K562 (cell line): ENCODE measurements at regions not wholly inside any gene's neighbourhood (a gene's known extent, or its start where the extent isn't known, plus 50 kb on each side); places are given as distances from the start of the nearest gene placed in this dataset.

Experiments
- ATAC-seq: fragments of 200-7000 bp; cut with Tn5 transposase; 3 replicates; pipeline ENCODE4 v1.9.1; 2020; ENCODE audit warnings: moderate library complexity
- BruUV-seq: library from RNA; stranded (reverse); fragments of 400-500 nt; replicated peaks from 2 replicates; lab custom pipeline; 2021; lab: Mats Ljungman, UMichigan
- CTCF ChIA-PET: fragments of 300-600 bp; formaldehyde crosslinking; extraction: SDS; loops from one replicate; lab custom pipeline; 2021; ENCODE audit warnings: low intra/inter-chr PET ratio; lab: Yijun Ruan, JAX
- POLR2A ChIA-PET: fragments of 300-600, 350-650 bp; sonication (Branson Sonifier 250); formaldehyde crosslinking; extraction: SDS; loops from one replicate; lab custom pipeline; 2021; ENCODE audit warnings: antibody characterized with exemption, inconsistent platforms; lab: Yijun Ruan, JAX
- DNase-seq, 4 experiments: peaks; one replicate each; pipeline versions ENCODE4 v3.0.0 to v3.0.0-alpha.2; 2011 to 2018; ENCODE audit warnings: low spot score in 3 of 4, mixed read lengths in 3 of 4; ENCODE audit errors: extremely low read depth in 1 of 4
- FAIRE-seq: peaks from 2 replicates; lab custom pipeline; 2011; peaks lifted over from hg19 to GRCh38; lab: Jason Lieb, UNC
- H2AFZ ChIP-seq: 2 replicates; pipeline ENCODE4 v1.6.0; 2011; ENCODE audit warnings: low read depth, low read length, control low read depth, inconsistent platforms
- H3K27ac ChIP-seq: fragments of 200-600 bp; 3 replicates; pipeline ENCODE4 v1.8.0; 2011; ENCODE audit warnings: low read depth, mild to moderate bottlenecking, control low read depth, inconsistent platforms, low read length, moderate library complexity, mixed read lengths; ENCODE audit errors: extremely low read depth
- H3K27me3 ChIP-seq, 2 experiments: fragments of 300-600 bp in 1 of 2; 2 replicates in 1 of 2; 3 replicates in 1 of 2; pipeline versions ENCODE4 v1.6.0 to v1.8.0; 2011; ENCODE audit warnings: inconsistent platforms in 2 of 2, low read length in 2 of 2, mild to moderate bottlenecking in 1 of 2, mixed read lengths in 1 of 2, moderate library complexity in 1 of 2; ENCODE audit not compliant: control insufficient read depth in 2 of 2, insufficient read depth in 2 of 2
- H3K36me3 ChIP-seq: fragments of 300-600 bp; 3 replicates; pipeline ENCODE4 v1.8.0; 2011; ENCODE audit warnings: mild to moderate bottlenecking, low read length, inconsistent platforms; ENCODE audit not compliant: control insufficient read depth, insufficient read depth
- H3K4me1 ChIP-seq, 2 experiments: fragments of 200-600 bp in 1 of 2; replicated peaks in 1 of 2; 2 replicates in 1 of 2; 3 replicates in 1 of 2; pipeline versions ENCODE4 v1.5.1 to v1.8.0; 2011; ENCODE audit warnings: inconsistent platforms in 2 of 2, low read length in 2 of 2, mild to moderate bottlenecking in 1 of 2, mixed read lengths in 1 of 2, moderate library complexity in 1 of 2; ENCODE audit not compliant: control insufficient read depth in 2 of 2, insufficient read depth in 2 of 2
- H3K4me2 ChIP-seq: 2 replicates; pipeline ENCODE4 v1.6.1; 2011; ENCODE audit warnings: low read length, control low read depth, inconsistent platforms, mixed read lengths; ENCODE audit not compliant: insufficient read depth
- H3K4me3 ChIP-seq: fragments of 200-600 bp; sonication (generic), shearing (Covaris generic); 2 replicates; pipeline ENCODE4 v1.5.1; 2016; ENCODE audit warnings: control low read depth, inconsistent platforms
- H3K79me2 ChIP-seq: fragments of 200-600 bp; 3 replicates; pipeline ENCODE4 v1.8.0; 2011; ENCODE audit warnings: low read length, inconsistent platforms; ENCODE audit not compliant: control insufficient read depth, insufficient read depth
- H3K9ac ChIP-seq, 2 experiments: 2 replicates each; pipeline versions ENCODE4 v1.6.0 to v1.6.1; 2011; ENCODE audit warnings: low read depth in 2 of 2, low read length in 2 of 2, control low read depth in 1 of 2, inconsistent platforms in 1 of 2, mild to moderate bottlenecking in 1 of 2, mixed read lengths in 1 of 2; ENCODE audit not compliant: insufficient read depth in 1 of 2
- H3K9me1 ChIP-seq: one replicate; pipeline ENCODE4 v1.6.0; 2011; ENCODE audit warnings: inconsistent platforms, mild to moderate bottlenecking, low read length, moderate library complexity; ENCODE audit not compliant: control insufficient read depth, insufficient read depth
- H3K9me3 ChIP-seq: replicated peaks from 2 replicates; pipeline ENCODE4 v1.5.1; 2011; ENCODE audit warnings: low read depth, low read length, inconsistent platforms; ENCODE audit not compliant: control insufficient read depth, insufficient read depth
- H4K20me1 ChIP-seq: replicated peaks from 2 replicates; pipeline ENCODE4 v1.6.1; 2011; ENCODE audit warnings: low read length, inconsistent platforms, mixed read lengths; ENCODE audit not compliant: control insufficient read depth, insufficient read depth
- DNMT1 ChIP-seq: fragments of 450-650 bp; IDR thresholded peaks from 2 replicates; pipeline ENCODE4 v1.6.1; 2016; ENCODE audit warnings: antibody characterized with exemption, mild to moderate bottlenecking
- FOXK2 ChIP-seq, 2 experiments: fragments of 450-650 bp; IDR thresholded peaks in 1 of 2; conservative IDR thresholded peaks in 1 of 2; 2 replicates each; pipeline ENCODE4 v1.6.1; 2016; ENCODE audit warnings: low read depth in 2 of 2, mild to moderate bottlenecking in 1 of 2
- MIER1 ChIP-seq: fragments of 450-650 bp; IDR thresholded peaks from 2 replicates; pipeline ENCODE4 v1.6.1; 2016; ENCODE audit warnings: antibody characterized with exemption, mild to moderate bottlenecking, low read depth
- NFIC ChIP-seq: fragments of 450-650 bp; IDR thresholded peaks from 2 replicates; pipeline ENCODE4 v1.6.1; 2017; ENCODE audit warnings: mild to moderate bottlenecking, inconsistent platforms
- NR4A1 ChIP-seq, 2 experiments: fragments of 250-450 bp in 1 of 2; fragments of 450-650 bp in 1 of 2; sonication (Bioruptor Pico) in 1 of 2; IDR thresholded peaks; 2 replicates each; pipeline versions ENCODE4 v1.4.0 to v1.6.1; 2016 to 2020; ENCODE audit warnings: mild to moderate bottlenecking in 2 of 2, missing compliant biosample characterization in 1 of 2, missing genetic modification characterization in 1 of 2, moderate library complexity in 1 of 2
- TBP ChIP-seq: optimal IDR thresholded peaks from 2 replicates; pipeline ENCODE3; 2011; ENCODE audit warnings: low read depth, low read length, improper control_type of control experiment
- ZFP36 ChIP-seq: fragments of 150-350 bp; IDR thresholded peaks from 2 replicates; pipeline ENCODE4 v1.6.1; 2018; ENCODE audit warnings: low read length, low read depth; ENCODE audit not compliant: partially characterized antibody
- ZNF184 ChIP-seq: sonication (generic); formaldehyde crosslinking; IDR thresholded peaks from 2 replicates; pipeline ENCODE4 v1.5.0; 2020; ENCODE audit warnings: missing genetic modification reagents
- ZNF324 ChIP-seq: fragments of 250-450 bp; sonication (Bioruptor Pico); IDR thresholded peaks from 2 replicates; pipeline ENCODE4 v1.4.0; 2020; ENCODE audit warnings: mild to moderate bottlenecking
- WGBS: fragments of 100-300 bp; shearing (Covaris generic); methylation state at CpG from one replicate; pipeline ENCODE4 v1.1.6; 2016; ENCODE audit warnings: low coverage, mixed read lengths; ENCODE audit not compliant: insufficient coverage; ENCODE audit errors: missing lambda C conversion rate; 5-methylcytosine and 5-hydroxymethylcytosine counted together
- in situ Hi-C: fragments of 300-500 bp; cut with MboI; formaldehyde crosslinking; loops from 4 replicates; pipeline ENCODE4 v1.15.0; 2018; ENCODE audit warnings: inconsistent platforms, mixed read lengths
- intact Hi-C: fragments of 100-400 bp; cut with micrococcal nuclease; formaldehyde crosslinking; loops from 2 replicates; pipeline ENCODE4 v1.14.2; 2022
- TF ChIP-seq, protein P1 (sequence below): IDR thresholded peaks from 2 replicates; pipeline ENCODE4 v1.6.1; 2011; ENCODE audit warnings: borderline replicate concordance, low read depth, mild to moderate bottlenecking, moderate library complexity, low read length; ENCODE audit not compliant: insufficient read depth, poor library complexity, severe bottlenecking
- TF ChIP-seq, protein P2 (sequence below), 2 experiments: fragments of 450-650 bp; IDR thresholded peaks; 2 replicates each; pipeline ENCODE4 v1.6.1; 2016

DNA sequence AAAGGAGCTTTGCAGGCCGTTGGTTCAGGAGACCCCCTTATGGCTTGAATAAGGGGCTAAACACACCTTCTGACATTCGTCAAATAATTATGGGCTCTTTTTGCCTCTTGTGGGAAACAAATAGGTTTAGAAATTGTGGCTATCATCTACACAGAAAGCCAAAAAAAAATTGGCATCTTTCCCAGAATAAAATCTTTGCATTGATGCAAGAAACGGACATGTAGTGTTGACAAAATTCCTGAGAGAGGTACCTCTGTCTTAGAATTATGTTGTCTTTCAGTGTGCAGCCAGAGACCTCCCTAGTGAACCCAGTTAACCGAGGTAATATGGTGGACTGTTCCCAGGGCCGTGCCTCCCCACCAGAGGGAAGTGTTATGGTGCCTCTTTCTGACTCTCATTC, 283.9 kb downstream of the SDHAF3 start:
- no TSS peak for BruUV-seq
- ChIA-PET CTCF (no interaction called here), POLR2A (no interaction called here)
- intact Hi-C loops (no loop called here), in situ Hi-C loops (no loop called here)
- H3K4me1 ChIP-seq: no peaks in the 10 kb centered on the region
- H3K36me3 ChIP-seq: no peaks in the 10 kb centered on the region
- no peak overlapping the region for H3K4me3 ChIP-seq
- under 1% methylated on average over 5 of the region's 5 CpGs for WGBS
- TF ChIP-seq ZFP36 (no peak), FOXK2 (conservative IDR thresholded peaks at IDR 0.05 in 1 of 2, IDR thresholded peaks at IDR 0.05 in 1 of 2; ENCODE audit: low read depth in 2 of 2) (no peak), TBP (no peak), DNMT1 (no peak), NFIC (peak; percentile 51), ZNF184 (CRISPR knock-in tag) (0 out of 2 replicates have a peak, but pooled peaks have one; percentile 16)
- no peak overlapping the region for H3K4me2 ChIP-seq
- peaks cover 0 to 4% of the 10 kb centered on the region in 2 experiments; a peak in 2 of 5 replicates for H3K27me3 ChIP-seq
- H4K20me1 ChIP-seq: no peaks in the 10 kb centered on the region
- H3K9ac ChIP-seq: no peak overlapping the region
- no peaks in the 10 kb centered on the region for H3K79me2 ChIP-seq
- no peaks in the 10 kb centered on the region for H3K9me3 ChIP-seq
- no peak for FAIRE-seq
- H3K27ac ChIP-seq: no peak overlapping the region
- DNase-seq: no peak
- no peaks in the 10 kb centered on the region for H3K9me1 ChIP-seq
- no peak overlapping the region for H2AFZ ChIP-seq
- peak; percentile 43; the same call in 1 of the 3 replicates for ATAC-seq

DNA sequence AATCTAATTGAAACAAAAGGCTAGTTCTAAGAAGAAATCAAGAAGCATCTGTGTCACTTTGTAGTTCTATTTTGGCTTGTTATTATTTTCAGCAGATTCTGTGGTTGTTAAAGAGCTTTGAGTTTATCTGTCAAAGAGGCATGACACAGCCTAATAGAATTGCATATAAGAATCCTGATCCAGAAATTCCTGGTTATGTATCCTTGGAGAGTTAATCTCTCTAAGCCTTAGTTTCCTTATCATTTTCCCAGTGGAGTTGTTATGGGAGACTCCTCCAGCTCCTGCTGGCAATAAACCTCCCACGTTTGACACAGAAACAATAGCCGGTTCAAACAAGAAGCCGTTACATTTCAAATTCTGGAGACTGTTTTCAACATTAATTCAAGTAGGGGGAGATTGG, 288.3 kb downstream of the SDHAF3 start:
- Histone ChIP-seq H3K79me2 (no peaks in the 10 kb centered on the region), H4K20me1 (no peaks in the 10 kb centered on the region), H3K27me3 (peaks cover 0 to 4% of the 10 kb centered on the region in 2 experiments; a peak in 2 of 5 replicates), H3K4me1 (no peaks in the 10 kb centered on the region), H3K4me2 (no peak overlapping the region), H3K36me3 (no peaks in the 10 kb centered on the region), H3K9me3 (no peaks in the 10 kb centered on the region), H2AFZ (no peak overlapping the region), H3K4me3 (no peak overlapping the region), H3K9me1 (no peaks in the 10 kb centered on the region), H3K9ac (no peak overlapping the region), H3K27ac (no peak overlapping the region)
- ATAC-seq (no peak), DNase-seq (no peak), FAIRE-seq (no peak)
- intact Hi-C loops: no loop called here
- 0% methylated on average over 3 of the region's 3 CpGs for WGBS
- no TSS peak for BruUV-seq
- in situ Hi-C loops: no loop called here
- ChIA-PET POLR2A (no interaction called here), CTCF (no interaction called here)
- TF ChIP-seq MIER1: no peak
- TF ChIP-seq, protein P1, sequence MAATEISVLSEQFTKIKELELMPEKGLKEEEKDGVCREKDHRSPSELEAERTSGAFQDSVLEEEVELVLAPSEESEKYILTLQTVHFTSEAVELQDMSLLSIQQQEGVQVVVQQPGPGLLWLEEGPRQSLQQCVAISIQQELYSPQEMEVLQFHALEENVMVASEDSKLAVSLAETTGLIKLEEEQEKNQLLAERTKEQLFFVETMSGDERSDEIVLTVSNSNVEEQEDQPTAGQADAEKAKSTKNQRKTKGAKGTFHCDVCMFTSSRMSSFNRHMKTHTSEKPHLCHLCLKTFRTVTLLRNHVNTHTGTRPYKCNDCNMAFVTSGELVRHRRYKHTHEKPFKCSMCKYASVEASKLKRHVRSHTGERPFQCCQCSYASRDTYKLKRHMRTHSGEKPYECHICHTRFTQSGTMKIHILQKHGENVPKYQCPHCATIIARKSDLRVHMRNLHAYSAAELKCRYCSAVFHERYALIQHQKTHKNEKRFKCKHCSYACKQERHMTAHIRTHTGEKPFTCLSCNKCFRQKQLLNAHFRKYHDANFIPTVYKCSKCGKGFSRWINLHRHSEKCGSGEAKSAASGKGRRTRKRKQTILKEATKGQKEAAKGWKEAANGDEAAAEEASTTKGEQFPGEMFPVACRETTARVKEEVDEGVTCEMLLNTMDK: no peak
- TF ChIP-seq, protein P2, sequence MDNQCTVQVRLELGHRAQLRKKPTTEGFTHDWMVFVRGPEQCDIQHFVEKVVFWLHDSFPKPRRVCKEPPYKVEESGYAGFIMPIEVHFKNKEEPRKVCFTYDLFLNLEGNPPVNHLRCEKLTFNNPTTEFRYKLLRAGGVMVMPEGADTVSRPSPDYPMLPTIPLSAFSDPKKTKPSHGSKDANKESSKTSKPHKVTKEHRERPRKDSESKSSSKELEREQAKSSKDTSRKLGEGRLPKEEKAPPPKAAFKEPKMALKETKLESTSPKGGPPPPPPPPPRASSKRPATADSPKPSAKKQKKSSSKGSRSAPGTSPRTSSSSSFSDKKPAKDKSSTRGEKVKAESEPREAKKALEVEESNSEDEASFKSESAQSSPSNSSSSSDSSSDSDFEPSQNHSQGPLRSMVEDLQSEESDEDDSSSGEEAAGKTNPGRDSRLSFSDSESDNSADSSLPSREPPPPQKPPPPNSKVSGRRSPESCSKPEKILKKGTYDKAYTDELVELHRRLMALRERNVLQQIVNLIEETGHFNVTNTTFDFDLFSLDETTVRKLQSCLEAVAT (IDR thresholded peaks at IDR 0.05): no peak
- no peak for TF ChIP-seq ZNF324 (CRISPR knock-in tag)
- no peak for TF ChIP-seq NR4A1 (CRISPR knock-in tag; IDR thresholded peaks at IDR 0.05)
- TF ChIP-seq NR4A1 (tag; IDR thresholded peaks at IDR 0.05): no peak
